Lower leg skin (tissue), 4 donors: ENCODE measurements at regions not wholly inside any gene's neighbourhood (a gene's known extent, or its start where the extent isn't known, plus 50 kb on each side); places are given as distances from the start of the nearest gene placed in this dataset.

Experiments
- DNase-seq, 2 donors: peaks; one replicate each; pipeline ENCODE4 v3.0.0-alpha.2; 2019; ENCODE audit warnings: low spot score in 2 of 2
- H3K4me3 ChIP-seq: fragments of 200-600 bp; sonication (generic); 2 replicates; pipeline ENCODE4 v1.5.1; 2017; ENCODE audit warnings: mild to moderate bottlenecking, low read depth; ENCODE audit not compliant: poor library complexity, severe bottlenecking
- POLR2A ChIP-seq, 2 donors: fragments of 450-650 bp; IDR thresholded peaks; one replicate each; pipeline ENCODE4 v1.6.1; 2016 to 2017; ENCODE audit warnings: antibody characterized with exemption in 2 of 2, mild to moderate bottlenecking in 1 of 2, moderate library complexity in 1 of 2
- WGBS, 2 donors: methylation state at CpG; one replicate each; pipeline ENCODE4 v1.1.5; 2018; 5-methylcytosine and 5-hydroxymethylcytosine counted together
- intact Hi-C: fragments of 100-400 bp; cut with DNase I; formaldehyde crosslinking; loops from one replicate; pipeline ENCODE4 v1.15.0; 2023; ENCODE audit warnings: low total_unique reads
- TF ChIP-seq, protein P1 (sequence below), 3 donors: fragments of 450-650 bp; IDR thresholded peaks; one replicate each; pipeline ENCODE4 v1.5.1; 2016; ENCODE audit warnings: antibody characterized with exemption in 3 of 3, mild to moderate bottlenecking in 3 of 3, moderate library complexity in 2 of 3

DNA sequence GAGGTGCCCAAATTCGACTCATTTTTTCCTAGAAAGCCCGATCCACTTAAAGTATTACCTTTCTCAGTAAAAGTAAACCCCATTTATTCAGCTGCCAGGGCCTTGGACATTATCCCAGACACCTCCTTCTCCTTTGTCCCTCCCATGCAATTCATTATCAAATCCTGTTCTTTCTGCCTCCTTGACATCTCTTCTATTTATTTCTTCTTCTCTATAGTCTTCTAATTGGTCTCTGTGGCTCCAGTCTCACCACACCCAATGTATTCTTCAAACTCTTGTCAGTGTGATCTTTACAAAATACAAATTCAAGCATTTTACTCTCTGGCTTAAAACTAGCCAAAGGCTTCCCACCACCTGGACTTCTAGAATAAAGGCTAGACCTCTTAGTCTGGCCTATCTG is 120.3 kb downstream of the IL20RB start:
- TF ChIP-seq POLR2A (IDR thresholded peaks at IDR 0.05) = no peak
- TF ChIP-seq, protein P1, sequence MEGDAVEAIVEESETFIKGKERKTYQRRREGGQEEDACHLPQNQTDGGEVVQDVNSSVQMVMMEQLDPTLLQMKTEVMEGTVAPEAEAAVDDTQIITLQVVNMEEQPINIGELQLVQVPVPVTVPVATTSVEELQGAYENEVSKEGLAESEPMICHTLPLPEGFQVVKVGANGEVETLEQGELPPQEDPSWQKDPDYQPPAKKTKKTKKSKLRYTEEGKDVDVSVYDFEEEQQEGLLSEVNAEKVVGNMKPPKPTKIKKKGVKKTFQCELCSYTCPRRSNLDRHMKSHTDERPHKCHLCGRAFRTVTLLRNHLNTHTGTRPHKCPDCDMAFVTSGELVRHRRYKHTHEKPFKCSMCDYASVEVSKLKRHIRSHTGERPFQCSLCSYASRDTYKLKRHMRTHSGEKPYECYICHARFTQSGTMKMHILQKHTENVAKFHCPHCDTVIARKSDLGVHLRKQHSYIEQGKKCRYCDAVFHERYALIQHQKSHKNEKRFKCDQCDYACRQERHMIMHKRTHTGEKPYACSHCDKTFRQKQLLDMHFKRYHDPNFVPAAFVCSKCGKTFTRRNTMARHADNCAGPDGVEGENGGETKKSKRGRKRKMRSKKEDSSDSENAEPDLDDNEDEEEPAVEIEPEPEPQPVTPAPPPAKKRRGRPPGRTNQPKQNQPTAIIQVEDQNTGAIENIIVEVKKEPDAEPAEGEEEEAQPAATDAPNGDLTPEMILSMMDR (IDR thresholded peaks at IDR 0.05) = no peak

DNA sequence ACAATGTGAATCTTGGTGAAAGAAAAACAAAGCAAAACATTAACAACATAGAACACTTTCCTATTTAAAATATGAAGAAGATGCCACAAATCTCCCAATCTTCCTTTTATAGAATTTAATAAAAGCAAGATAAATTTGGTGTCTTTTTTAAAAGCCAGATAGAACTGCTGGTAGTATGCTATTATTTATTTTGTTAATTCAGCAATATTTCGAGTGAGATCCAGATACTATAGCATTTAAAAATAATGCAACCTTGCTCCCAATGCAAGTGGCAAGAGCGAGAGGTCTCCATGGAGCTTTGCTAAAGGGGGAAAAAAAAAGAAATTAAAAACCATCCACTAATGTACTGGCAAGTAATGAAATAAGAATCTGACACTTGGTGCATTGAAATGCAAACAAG is 121.8 kb downstream of the IL20RB start:
- intact Hi-C loops = no loop called here
- no peak overlapping the region for H3K4me3 ChIP-seq
- no peak for DNase-seq
- 85 to 96% methylated on average over 2 of the region's 2 CpGs for WGBS, 2 donors
- no peak for TF ChIP-seq POLR2A (IDR thresholded peaks at IDR 0.05)
- TF ChIP-seq, protein P1 (IDR thresholded peaks at IDR 0.05) = no peak

More for the DNA sequence above, 120.3 kb downstream of the IL20RB start:
- H3K4me3 ChIP-seq = no peak overlapping the region
- intact Hi-C loops = no loop called here
- DNase-seq = no peak
- WGBS, 2 donors = 84 to 89% methylated on average over 2 of the region's 2 CpGs

DNA sequence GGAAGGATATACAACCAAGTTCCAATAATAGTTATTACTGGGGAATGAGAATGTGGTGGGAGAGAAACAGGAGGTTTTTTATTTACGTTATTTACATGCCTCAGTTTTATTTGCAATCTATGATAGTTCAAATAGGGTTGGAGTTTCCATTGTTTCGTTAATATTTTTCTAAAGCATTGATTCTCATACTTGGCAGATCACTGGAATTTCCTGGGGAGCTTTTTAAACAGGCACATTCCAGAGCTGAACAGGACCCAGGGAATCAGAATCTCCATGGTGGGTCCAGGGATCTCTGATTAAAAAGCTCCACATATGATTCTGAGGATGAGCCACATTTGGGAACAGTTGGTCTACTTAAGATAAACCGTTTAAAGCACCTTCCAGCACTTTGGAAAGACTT is 123.9 kb downstream of the IL20RB start:
- TF ChIP-seq POLR2A (IDR thresholded peaks at IDR 0.05) = no peak
- TF ChIP-seq, protein P1 (IDR thresholded peaks at IDR 0.05) = no peak
- intact Hi-C loops = no loop called here
- 66 to 71% methylated on average over 3 of the region's 3 CpGs for WGBS, 2 donors
- no peak overlapping the region for H3K4me3 ChIP-seq
- DNase-seq = no peak

DNA sequence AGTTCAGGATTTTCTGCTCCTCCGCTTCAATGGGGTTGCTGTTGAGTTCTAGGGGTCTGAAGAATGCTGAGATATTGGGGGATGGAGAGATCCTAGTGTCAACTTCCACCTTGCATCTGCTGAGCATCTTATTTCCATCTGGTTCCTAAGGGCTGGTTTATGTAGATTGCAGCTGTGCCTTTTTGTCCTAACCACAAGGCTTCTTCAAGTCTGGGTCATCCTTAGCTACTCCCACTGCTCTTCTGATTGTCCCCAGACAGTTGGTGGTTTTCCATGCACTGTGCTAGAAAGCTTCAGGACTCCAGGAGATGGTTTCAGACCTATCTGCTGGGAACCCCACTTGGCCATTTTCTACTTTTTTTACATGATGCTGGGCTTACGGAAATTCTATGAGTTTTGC is 125.0 kb downstream of the IL20RB start:
- DNase-seq = no peak
- intact Hi-C loops = no loop called here
- H3K4me3 ChIP-seq = no peak overlapping the region
- 89 to 96% methylated on average over 2 of the region's 2 CpGs for WGBS, 2 donors
- TF ChIP-seq POLR2A (IDR thresholded peaks at IDR 0.05) = no peak
- TF ChIP-seq, protein P1 (IDR thresholded peaks at IDR 0.05) = no peak

DNA sequence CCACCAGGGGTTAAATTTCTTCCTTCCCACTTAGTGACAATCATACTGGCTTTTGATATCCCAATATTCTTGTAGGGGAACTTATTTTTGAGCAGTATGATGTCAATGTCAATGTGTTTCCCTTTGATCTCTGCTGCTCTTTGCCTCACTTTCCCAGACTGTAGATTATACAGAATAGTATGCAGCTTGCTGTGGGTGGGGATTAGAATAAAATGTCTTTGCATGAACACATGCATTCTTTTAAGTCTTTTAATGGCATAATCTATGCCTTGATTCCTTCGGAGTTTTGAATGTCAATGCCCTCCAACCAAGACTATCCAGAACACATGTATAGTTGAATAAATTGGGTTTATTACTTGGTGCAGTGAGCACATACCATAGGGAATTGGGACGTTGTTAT is 125.5 kb downstream of the IL20RB start:
- intact Hi-C loops = no loop called here
- TF ChIP-seq, protein P1 (IDR thresholded peaks at IDR 0.05) = no peak
- no peak for TF ChIP-seq POLR2A (IDR thresholded peaks at IDR 0.05)

DNA sequence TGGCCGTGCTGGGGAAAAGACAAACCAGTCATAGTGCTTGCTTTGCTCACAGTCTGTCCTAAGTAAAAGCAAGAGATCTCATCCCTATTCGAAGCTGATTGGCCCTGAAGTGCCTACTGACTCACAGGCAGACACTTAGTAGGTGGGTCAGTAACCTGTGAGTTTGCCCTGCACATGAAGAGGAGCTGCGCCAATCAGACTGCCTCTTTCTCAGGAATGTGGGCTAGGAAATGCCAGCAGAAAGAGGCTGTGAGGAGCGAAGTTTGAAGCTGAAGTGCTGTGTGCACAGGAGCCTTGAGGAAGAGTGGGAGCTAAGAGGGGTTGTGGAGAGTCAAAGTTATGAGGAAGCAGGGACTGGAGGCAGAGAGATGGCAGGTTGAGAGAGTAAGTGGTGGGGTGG is 126.8 kb downstream of the IL20RB start:
- intact Hi-C loops = no loop called here
- no peak overlapping the region for H3K4me3 ChIP-seq
- TF ChIP-seq, protein P1 (IDR thresholded peaks at IDR 0.05) = no peak
- TF ChIP-seq POLR2A (IDR thresholded peaks at IDR 0.05) = no peak
- WGBS, 2 donors = 74 to 75% methylated on average over 4 of the region's 4 CpGs
- no peak for DNase-seq

More for the DNA sequence above, 125.5 kb downstream of the IL20RB start:
- no peak overlapping the region for H3K4me3 ChIP-seq
- 81 to 91% methylated on average over 2 of the region's 2 CpGs for WGBS, 2 donors
- no peak for DNase-seq
